Chondrocyte (in vitro differentiated cells): ENCODE measurements at regions not wholly inside any gene's neighbourhood (a gene's known extent, or its start where the extent isn't known, plus 50 kb on each side); places are given as distances from the start of the nearest gene placed in this dataset.

Experiments used
- DNase-seq: peaks from one replicate; pipeline ENCODE4 v3.0.0; 2021; ENCODE audit warnings: mixed read lengths, low spot score
- H3K27ac Mint-ChIP-seq: one replicate; pipeline ENCODE4 v1.8.0; 2021; ENCODE audit warnings: mild to moderate bottlenecking, moderate library complexity, mixed read lengths; ENCODE audit not compliant: unreplicated experiment
- H3K27me3 Mint-ChIP-seq: 2 replicates; pipeline ENCODE4 v1.8.0; 2021; ENCODE audit warnings: low read depth, mixed read lengths
- H3K36me3 Mint-ChIP-seq: 2 replicates; pipeline ENCODE4 v1.8.0; 2021; ENCODE audit warnings: low read depth, mixed read lengths
- H3K4me1 Mint-ChIP-seq: 2 replicates; pipeline ENCODE4 v1.8.0; 2021; ENCODE audit warnings: low read depth, mild to moderate bottlenecking, mixed read lengths
- H3K4me3 Mint-ChIP-seq: one replicate; pipeline ENCODE4 v1.8.0; 2021; ENCODE audit warnings: mild to moderate bottlenecking, moderate library complexity, mixed read lengths; ENCODE audit not compliant: unreplicated experiment
- H3K9me3 Mint-ChIP-seq: 2 replicates; pipeline ENCODE4 v1.8.0; 2021; ENCODE audit warnings: low read depth, mixed read lengths
- TF ChIP-seq, protein P1 (sequence below): fragments of 200-600 bp; sonication (generic); IDR thresholded peaks from 2 replicates; pipeline ENCODE4 v1.5.0; 2021; ENCODE audit warnings: antibody characterized with exemption, mild to moderate bottlenecking, moderate library complexity

DNA sequence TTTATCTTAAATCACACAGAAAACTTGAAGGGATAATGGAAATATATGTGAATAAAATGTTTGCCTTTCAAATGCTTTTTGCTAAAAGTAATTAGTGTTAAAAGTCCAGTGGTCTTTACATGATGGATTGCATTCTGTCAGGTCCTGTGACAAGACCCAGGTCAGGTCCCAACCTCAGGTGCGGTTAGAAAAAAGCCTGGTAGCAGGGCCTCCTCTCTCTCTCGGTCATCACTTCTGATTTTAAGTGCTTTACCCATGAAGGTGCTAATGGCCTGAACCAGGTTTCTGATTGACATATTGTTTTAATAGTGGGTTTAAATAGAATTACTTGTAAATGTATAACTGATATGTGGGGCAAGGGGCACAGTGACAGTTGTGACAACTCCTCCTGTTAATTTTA, 736.3 kb downstream of the POM121L12 start:
- no peak overlapping the region for H3K27ac Mint-ChIP-seq
- H3K27me3 Mint-ChIP-seq = no peaks in the 10 kb centered on the region
- H3K36me3 Mint-ChIP-seq = no peaks in the 10 kb centered on the region
- H3K4me3 Mint-ChIP-seq = no peak overlapping the region
- TF ChIP-seq, protein P1, sequence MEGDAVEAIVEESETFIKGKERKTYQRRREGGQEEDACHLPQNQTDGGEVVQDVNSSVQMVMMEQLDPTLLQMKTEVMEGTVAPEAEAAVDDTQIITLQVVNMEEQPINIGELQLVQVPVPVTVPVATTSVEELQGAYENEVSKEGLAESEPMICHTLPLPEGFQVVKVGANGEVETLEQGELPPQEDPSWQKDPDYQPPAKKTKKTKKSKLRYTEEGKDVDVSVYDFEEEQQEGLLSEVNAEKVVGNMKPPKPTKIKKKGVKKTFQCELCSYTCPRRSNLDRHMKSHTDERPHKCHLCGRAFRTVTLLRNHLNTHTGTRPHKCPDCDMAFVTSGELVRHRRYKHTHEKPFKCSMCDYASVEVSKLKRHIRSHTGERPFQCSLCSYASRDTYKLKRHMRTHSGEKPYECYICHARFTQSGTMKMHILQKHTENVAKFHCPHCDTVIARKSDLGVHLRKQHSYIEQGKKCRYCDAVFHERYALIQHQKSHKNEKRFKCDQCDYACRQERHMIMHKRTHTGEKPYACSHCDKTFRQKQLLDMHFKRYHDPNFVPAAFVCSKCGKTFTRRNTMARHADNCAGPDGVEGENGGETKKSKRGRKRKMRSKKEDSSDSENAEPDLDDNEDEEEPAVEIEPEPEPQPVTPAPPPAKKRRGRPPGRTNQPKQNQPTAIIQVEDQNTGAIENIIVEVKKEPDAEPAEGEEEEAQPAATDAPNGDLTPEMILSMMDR = no peak
- no peaks in the 10 kb centered on the region for H3K9me3 Mint-ChIP-seq
- H3K4me1 Mint-ChIP-seq = no peaks in the 10 kb centered on the region
- no peak for DNase-seq

DNA sequence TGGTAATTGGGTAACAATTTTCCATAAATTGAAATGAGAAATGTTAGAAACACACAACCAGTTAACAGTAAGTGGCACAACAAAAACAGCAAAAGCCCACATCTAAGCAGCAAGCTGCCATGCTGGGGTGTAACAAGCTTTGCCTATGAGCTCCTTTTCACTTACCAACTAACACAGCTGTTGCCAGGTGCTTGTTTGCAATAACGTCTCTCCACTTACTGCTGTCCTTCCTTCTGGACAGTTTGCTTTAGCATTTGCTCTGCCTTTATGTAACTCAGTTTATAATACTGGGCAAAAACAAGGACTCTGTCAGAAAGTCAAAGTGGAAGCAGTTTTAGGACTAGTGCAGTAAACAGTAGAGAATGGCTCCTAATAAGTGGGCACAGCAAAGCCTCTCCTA, 740.9 kb downstream of the POM121L12 start:
- Mint-ChIP-seq H3K9me3 (no peaks in the 10 kb centered on the region), H3K4me1 (no peaks in the 10 kb centered on the region), H3K27ac (no peak overlapping the region), H3K27me3 (peaks cover 2% of the 10 kb centered on the region), H3K4me3 (no peak overlapping the region), H3K36me3 (no peaks in the 10 kb centered on the region)
- no peak for DNase-seq
- TF ChIP-seq, protein P1 = no peak

DNA sequence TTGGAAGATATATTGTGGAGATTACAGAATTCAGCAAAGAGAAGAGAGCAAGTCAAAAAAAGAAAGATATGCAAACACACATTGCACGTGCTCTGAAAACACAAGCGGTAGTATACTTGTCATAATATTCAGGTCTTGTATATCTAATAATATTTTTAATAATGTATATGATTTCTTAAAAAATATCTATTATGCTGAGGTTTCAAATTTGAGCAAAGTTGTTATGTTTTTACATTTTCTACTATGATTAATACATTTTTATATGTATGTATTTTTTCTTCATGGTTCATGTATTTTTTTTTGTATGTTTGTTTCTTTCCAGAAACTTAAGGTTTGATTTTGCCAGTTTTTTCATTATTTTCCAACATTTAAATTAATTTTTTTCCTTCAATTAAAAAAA, 752.4 kb upstream of the VSTM2A start:
- H3K9me3 Mint-ChIP-seq = peaks cover 2% of the 10 kb centered on the region
- H3K4me3 Mint-ChIP-seq = no peak overlapping the region
- H3K27ac Mint-ChIP-seq = no peak overlapping the region
- H3K4me1 Mint-ChIP-seq = no peaks in the 10 kb centered on the region
- no peaks in the 10 kb centered on the region for H3K36me3 Mint-ChIP-seq
- no peaks in the 10 kb centered on the region for H3K27me3 Mint-ChIP-seq
- TF ChIP-seq, protein P1 = no peak
- DNase-seq = no peak

DNA sequence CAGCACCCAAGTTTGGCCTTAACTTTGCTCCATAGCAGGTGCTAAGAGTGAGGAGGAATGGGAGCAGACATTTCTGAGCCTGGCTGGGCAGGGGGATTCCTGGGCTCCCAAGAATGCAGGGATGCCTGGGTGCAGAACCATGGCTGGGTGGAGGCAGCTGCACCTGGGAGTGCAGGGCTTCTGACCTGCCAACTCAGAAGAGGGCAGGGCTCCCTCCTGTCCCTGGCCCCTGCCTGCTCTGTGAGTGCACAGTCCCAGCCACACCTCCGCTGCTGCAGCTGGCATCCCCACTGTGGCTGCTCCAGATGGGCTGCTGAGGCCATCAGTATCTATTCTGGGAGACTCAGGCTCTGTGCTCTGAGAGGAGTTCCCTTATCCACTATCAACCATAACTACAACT, 747.4 kb upstream of the VSTM2A start:
- H3K27me3 Mint-ChIP-seq = no peaks in the 10 kb centered on the region
- H3K36me3 Mint-ChIP-seq = no peaks in the 10 kb centered on the region
- no peak overlapping the region for H3K4me3 Mint-ChIP-seq
- DNase-seq = no peak
- TF ChIP-seq, protein P1 = no peak
- no peak overlapping the region for H3K27ac Mint-ChIP-seq
- H3K4me1 Mint-ChIP-seq = no peaks in the 10 kb centered on the region
- no peaks in the 10 kb centered on the region for H3K9me3 Mint-ChIP-seq

DNA sequence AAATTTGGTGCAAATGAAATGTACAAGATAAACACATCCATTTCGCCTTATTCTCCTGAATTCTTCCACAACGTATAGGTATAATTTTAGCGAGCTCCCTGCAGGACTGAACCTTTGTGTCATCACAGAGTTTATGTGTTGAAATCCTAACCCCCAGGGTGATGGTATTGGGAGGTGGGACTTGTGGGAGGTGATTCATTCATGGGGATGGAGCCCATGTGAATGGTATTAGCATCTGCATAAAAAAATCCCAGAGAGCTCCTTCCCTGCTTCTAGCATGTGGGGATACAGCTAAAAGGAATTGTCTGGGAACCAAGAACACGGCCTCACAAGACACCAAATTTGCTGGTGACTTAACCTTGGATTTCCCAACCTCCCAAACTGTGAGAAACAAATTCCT, 741.4 kb upstream of the VSTM2A start:
- H3K9me3 Mint-ChIP-seq = no peaks in the 10 kb centered on the region
- no peak for DNase-seq
- H3K27ac Mint-ChIP-seq = no peak overlapping the region
- no peak overlapping the region for H3K4me3 Mint-ChIP-seq
- TF ChIP-seq, protein P1 = no peak
- H3K36me3 Mint-ChIP-seq = no peaks in the 10 kb centered on the region
- no peaks in the 10 kb centered on the region for H3K27me3 Mint-ChIP-seq
- H3K4me1 Mint-ChIP-seq = no peaks in the 10 kb centered on the region
